SK-N-SH (cell line): ENCODE measurements at regions not wholly inside any gene's neighbourhood (a gene's known extent, or its start where the extent isn't known, plus 50 kb on each side); places are given as distances from the start of the nearest gene placed in this dataset.

Source experiments
- EP300 ChIP-seq, 2 experiments: IDR thresholded peaks; 2 replicates each; pipeline versions ENCODE4 v1.4.0 to v1.6.1; 2012; ENCODE audit warnings: borderline replicate concordance in 1 of 2, low read depth in 1 of 2, low read length in 1 of 2
- EZH2phosphoT487 ChIP-seq: fragments of 200-600 bp; sonication (generic); IDR thresholded peaks from 2 replicates; pipeline ENCODE4 v1.6.1; 2017; ENCODE audit warnings: low read depth, mixed run types, mild to moderate bottlenecking, antibody characterized with exemption, moderate library complexity, borderline replicate concordance
- JUND ChIP-seq: IDR thresholded peaks from 2 replicates; pipeline ENCODE4 v1.4.0; 2012
- RFX5 ChIP-seq: IDR thresholded peaks from 2 replicates; pipeline ENCODE4 v1.6.1; 2012; ENCODE audit warnings: mild to moderate bottlenecking, improper control_type of control experiment, low read length
- TF ChIP-seq, protein P1 (sequence below): fragments of 200-600 bp; sonication (generic); IDR thresholded peaks from 2 replicates; pipeline ENCODE4 v1.6.1; 2017; ENCODE audit warnings: antibody characterized with exemption, mild to moderate bottlenecking, moderate library complexity
- TF ChIP-seq, protein P2 (sequence below): IDR thresholded peaks from 2 replicates; pipeline ENCODE4 v1.6.1; 2012; ENCODE audit warnings: mild to moderate bottlenecking, low read depth, low read length, moderate library complexity
- TF ChIP-seq, protein P3 (sequence below): IDR thresholded peaks from 2 replicates; pipeline ENCODE4 v1.4.0; 2012; ENCODE audit warnings: low read depth, borderline replicate concordance

- TF ChIP-seq, protein P1, sequence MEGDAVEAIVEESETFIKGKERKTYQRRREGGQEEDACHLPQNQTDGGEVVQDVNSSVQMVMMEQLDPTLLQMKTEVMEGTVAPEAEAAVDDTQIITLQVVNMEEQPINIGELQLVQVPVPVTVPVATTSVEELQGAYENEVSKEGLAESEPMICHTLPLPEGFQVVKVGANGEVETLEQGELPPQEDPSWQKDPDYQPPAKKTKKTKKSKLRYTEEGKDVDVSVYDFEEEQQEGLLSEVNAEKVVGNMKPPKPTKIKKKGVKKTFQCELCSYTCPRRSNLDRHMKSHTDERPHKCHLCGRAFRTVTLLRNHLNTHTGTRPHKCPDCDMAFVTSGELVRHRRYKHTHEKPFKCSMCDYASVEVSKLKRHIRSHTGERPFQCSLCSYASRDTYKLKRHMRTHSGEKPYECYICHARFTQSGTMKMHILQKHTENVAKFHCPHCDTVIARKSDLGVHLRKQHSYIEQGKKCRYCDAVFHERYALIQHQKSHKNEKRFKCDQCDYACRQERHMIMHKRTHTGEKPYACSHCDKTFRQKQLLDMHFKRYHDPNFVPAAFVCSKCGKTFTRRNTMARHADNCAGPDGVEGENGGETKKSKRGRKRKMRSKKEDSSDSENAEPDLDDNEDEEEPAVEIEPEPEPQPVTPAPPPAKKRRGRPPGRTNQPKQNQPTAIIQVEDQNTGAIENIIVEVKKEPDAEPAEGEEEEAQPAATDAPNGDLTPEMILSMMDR = no peak
- TF ChIP-seq EP300 (IDR thresholded peaks at IDR 0.05; ENCODE audit: borderline replicate concordance in 1 of 2, low read depth in 1 of 2, low read length in 1 of 2) = no peak
- TF ChIP-seq RFX5 = no peak
- TF ChIP-seq, protein P2, sequence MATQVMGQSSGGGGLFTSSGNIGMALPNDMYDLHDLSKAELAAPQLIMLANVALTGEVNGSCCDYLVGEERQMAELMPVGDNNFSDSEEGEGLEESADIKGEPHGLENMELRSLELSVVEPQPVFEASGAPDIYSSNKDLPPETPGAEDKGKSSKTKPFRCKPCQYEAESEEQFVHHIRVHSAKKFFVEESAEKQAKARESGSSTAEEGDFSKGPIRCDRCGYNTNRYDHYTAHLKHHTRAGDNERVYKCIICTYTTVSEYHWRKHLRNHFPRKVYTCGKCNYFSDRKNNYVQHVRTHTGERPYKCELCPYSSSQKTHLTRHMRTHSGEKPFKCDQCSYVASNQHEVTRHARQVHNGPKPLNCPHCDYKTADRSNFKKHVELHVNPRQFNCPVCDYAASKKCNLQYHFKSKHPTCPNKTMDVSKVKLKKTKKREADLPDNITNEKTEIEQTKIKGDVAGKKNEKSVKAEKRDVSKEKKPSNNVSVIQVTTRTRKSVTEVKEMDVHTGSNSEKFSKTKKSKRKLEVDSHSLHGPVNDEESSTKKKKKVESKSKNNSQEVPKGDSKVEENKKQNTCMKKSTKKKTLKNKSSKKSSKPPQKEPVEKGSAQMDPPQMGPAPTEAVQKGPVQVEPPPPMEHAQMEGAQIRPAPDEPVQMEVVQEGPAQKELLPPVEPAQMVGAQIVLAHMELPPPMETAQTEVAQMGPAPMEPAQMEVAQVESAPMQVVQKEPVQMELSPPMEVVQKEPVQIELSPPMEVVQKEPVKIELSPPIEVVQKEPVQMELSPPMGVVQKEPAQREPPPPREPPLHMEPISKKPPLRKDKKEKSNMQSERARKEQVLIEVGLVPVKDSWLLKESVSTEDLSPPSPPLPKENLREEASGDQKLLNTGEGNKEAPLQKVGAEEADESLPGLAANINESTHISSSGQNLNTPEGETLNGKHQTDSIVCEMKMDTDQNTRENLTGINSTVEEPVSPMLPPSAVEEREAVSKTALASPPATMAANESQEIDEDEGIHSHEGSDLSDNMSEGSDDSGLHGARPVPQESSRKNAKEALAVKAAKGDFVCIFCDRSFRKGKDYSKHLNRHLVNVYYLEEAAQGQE = no peak
- no peak for TF ChIP-seq EZH2phosphoT487
- no peak for TF ChIP-seq JUND
- TF ChIP-seq, protein P3, sequence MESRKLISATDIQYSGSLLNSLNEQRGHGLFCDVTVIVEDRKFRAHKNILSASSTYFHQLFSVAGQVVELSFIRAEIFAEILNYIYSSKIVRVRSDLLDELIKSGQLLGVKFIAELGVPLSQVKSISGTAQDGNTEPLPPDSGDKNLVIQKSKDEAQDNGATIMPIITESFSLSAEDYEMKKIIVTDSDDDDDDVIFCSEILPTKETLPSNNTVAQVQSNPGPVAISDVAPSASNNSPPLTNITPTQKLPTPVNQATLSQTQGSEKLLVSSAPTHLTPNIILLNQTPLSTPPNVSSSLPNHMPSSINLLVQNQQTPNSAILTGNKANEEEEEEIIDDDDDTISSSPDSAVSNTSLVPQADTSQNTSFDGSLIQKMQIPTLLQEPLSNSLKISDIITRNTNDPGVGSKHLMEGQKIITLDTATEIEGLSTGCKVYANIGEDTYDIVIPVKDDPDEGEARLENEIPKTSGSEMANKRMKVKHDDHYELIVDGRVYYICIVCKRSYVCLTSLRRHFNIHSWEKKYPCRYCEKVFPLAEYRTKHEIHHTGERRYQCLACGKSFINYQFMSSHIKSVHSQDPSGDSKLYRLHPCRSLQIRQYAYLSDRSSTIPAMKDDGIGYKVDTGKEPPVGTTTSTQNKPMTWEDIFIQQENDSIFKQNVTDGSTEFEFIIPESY = no peak
Measured at GRCh38 chr16:8187782-8188372, 402.4 kb downstream of the TMEM114 start.
